GM10266 (cell line): ENCODE measurements at regions not wholly inside any gene's neighbourhood (a gene's known extent, or its start where the extent isn't known, plus 50 kb on each side); places are given as distances from the start of the nearest gene placed in this dataset.

Experiments
- DNase-seq: peaks from one replicate; pipeline ENCODE4 v3.0.0; 2012; ENCODE audit errors: extremely low spot score
- TF ChIP-seq, protein P1 (sequence below): IDR thresholded peaks from 2 replicates; pipeline ENCODE4 v1.5.1; 2012; ENCODE audit warnings: mild to moderate bottlenecking, low read depth; ENCODE audit not compliant: control insufficient read depth, insufficient read depth; ENCODE audit errors: missing control alignments

DNA sequence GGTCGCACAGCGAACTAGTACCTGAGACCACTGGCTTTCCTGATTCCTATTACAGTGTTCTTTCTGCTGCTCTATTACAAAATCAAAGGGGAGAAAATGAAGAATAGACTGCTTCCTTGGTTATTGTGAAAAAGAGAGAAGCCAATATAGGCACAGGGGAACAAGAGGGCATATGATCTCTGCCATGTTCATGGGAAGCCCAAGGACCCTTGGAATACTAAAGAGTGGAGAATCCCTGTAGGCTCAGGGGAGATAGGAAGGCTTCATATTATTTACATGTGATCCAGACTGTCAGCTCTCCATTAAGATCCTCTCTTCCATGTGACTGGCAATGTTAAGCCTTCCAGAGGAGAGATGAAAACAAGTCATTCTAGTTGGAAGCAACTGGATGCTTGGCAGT, 135.7 kb upstream of the MYCN start:
- DNase-seq: no peak
- TF ChIP-seq, protein P1, sequence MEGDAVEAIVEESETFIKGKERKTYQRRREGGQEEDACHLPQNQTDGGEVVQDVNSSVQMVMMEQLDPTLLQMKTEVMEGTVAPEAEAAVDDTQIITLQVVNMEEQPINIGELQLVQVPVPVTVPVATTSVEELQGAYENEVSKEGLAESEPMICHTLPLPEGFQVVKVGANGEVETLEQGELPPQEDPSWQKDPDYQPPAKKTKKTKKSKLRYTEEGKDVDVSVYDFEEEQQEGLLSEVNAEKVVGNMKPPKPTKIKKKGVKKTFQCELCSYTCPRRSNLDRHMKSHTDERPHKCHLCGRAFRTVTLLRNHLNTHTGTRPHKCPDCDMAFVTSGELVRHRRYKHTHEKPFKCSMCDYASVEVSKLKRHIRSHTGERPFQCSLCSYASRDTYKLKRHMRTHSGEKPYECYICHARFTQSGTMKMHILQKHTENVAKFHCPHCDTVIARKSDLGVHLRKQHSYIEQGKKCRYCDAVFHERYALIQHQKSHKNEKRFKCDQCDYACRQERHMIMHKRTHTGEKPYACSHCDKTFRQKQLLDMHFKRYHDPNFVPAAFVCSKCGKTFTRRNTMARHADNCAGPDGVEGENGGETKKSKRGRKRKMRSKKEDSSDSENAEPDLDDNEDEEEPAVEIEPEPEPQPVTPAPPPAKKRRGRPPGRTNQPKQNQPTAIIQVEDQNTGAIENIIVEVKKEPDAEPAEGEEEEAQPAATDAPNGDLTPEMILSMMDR: no peak

DNA sequence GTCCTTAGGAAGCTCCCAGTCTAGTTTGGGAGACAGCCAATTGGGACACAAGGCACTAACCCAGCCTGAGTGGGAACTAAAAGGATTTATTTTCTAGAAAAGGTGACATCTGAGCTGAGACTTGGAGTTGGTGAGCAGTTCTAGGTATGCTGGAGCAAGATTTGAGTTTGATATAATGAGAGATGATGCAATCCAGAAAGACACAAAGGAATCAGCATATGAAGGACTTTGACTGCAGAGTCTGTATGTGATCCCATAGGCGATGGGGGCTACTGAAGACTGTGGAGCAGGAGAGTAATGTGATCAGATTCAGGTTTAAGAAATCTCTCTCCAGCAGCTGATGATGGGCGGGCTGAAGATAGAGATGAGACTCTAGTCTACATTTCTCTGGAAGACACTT, 135.1 kb upstream of the MYCN start:
- DNase-seq: no peak

DNA sequence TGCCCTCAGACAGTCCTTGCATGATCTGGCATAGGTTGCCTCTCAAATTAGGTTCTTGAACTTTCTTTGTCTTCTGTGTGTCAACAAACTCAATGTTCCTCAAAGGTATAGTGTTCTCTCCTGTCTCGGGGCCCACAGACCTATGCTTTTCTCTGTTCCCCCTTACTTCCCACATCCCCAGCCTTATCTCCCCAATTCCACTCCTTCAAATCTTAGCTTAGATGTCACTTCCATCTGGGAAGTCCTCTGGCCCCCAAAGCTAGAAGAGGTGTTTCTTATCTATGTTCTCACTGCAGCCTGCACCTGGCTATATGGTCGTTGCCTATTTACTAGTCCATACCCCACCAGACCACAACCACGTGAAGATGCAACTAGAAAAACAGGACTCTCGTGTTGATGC, 134.6 kb upstream of the MYCN start:
- DNase-seq: no peak
- TF ChIP-seq, protein P1: no peak

More for the DNA sequence above, 135.1 kb upstream of the MYCN start:
- TF ChIP-seq, protein P1: no peak

DNA sequence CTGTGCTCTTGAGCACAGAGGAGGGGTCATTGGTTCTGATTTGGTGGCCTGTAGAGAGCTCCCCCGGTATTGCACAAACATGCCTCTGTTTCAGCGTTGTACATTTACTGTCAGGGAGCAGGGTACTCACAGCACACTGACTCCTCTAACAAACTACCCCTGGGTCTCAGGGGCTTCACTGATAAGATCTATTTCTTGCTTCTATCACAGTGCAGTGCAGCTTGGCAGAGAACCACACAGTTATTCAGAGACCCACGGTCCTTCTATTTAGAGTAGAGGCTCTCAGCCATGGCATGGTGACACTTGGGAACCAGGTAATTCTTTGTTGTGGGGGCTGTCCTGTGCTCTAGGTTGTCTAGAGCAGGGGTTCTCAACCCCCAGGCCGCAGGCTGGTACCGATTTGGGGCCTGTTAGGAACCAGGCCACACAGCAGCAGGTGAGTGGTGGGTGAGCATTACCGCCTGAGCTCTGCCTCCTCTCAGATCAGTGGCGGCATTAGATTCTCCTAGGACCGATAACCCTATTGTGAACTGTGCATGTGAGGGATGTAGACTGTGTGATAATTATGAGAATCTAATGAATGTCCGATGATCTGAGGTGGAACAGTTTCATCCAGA, 133.4 kb upstream of the MYCN start:
- no peak for DNase-seq
- TF ChIP-seq, protein P1: no peak

DNA sequence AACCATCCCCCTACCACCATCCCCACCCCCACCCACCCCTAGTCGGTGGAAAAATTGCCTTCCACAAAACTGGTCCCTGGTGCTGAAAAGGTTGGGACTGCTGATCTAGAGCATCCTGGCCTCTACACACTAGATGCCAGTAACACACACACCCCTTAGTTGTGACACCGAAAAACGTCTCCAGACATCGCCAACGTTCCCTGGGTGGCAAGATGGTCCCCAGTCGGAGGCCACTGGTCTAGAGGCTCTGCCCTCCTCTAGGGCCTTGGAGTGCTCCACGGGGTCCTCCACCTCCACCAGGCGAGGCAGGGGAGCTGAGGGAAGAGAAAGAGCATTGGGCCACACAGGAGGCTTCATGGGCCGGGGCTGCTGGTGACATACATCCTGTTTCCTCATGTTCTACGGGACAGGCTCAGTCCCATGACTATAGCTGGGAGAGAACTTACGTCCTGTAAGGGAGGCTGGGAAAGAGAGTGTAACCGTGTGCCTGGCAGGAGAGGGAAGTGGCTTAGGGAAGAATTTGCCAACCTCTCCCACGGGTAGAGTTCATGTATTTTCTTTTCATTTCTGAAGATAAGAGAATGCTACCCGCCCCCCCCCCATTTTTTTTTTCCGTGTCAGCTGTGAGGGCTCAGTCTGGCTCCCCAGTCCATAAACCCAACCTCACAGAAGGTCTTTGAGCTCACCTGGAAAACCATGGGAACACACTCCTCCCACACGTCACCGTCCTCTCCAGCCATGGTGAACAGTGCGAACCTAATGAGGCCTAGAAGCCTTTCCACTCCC, 132.7 kb upstream of the MYCN start:
- TF ChIP-seq, protein P1: no peak

DNA sequence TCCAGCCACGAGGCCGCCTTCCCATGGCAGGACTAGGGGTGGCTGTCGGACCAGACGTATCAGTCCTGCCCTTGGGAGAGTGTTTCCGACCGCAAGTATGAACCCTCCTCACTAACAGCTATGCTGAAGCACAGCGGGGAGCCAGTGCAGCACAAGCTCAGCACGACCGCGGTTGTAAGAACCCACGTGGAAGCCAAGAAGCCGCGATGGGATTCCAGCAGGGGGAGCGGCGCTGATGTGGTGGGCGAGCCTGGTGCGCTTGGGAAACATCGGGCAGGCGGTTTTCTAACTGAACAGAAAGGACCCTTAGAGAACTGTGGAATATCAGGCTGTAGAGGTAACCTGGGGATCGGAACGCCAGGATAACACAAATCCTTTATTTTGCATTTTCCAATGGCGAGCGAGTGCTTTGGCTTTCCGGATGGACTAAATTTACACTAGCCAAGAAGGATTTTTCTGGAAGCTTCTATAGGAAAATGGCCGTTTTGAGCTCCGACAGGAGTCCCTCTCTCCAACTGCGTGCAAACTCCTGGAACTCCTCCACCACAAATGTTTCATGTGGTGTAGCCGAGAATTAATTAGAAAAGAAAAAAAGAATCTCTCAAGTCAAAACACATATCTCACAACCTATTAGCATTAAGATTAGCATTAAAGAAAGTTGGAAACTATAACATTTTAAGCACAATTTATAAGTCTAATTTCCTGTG, 132.0 kb upstream of the MYCN start:
- DNase-seq: no peak
- TF ChIP-seq, protein P1: no peak

More for the DNA sequence above, 132.7 kb upstream of the MYCN start:
- DNase-seq: no peak
